H9 (cell line): ENCODE measurements at regions not wholly inside any gene's neighbourhood (a gene's known extent, or its start where the extent isn't known, plus 50 kb on each side); places are given as distances from the start of the nearest gene placed in this dataset.
A peak's percentile ranks its signal among the peaks of the same experiment; 100 is the strongest.

Experiments
- DNase-seq: peaks from one replicate; pipeline ENCODE4 v3.0.0-alpha.2; 2017
- H2AFZ ChIP-seq: one replicate; pipeline ENCODE4 v1.6.1; 2013; ENCODE audit warnings: mild to moderate bottlenecking, low read length, control low read depth, moderate library complexity
- H2AK5ac ChIP-seq: 2 replicates; pipeline ENCODE4 v1.6.1; 2013; ENCODE audit warnings: low read length, control low read depth, mixed read lengths; ENCODE audit not compliant: insufficient read length
- H2BK120ac ChIP-seq: one replicate; pipeline ENCODE4 v1.6.1; 2013; ENCODE audit warnings: low read depth, mild to moderate bottlenecking, low read length, control low read depth, inconsistent platforms; ENCODE audit not compliant: poor library complexity, severe bottlenecking
- H2BK12ac ChIP-seq: 2 replicates; pipeline ENCODE4 v1.6.1; 2013; ENCODE audit warnings: low read length, control low read depth, mixed read lengths, low read depth; ENCODE audit not compliant: insufficient read length
- H2BK15ac ChIP-seq: 2 replicates; pipeline ENCODE4 v1.6.1; 2013; ENCODE audit warnings: low read depth, low read length, control low read depth
- H2BK20ac ChIP-seq: one replicate; pipeline ENCODE4 v1.6.1; 2013; ENCODE audit warnings: low read depth, mild to moderate bottlenecking, low read length, control low read depth, inconsistent platforms; ENCODE audit not compliant: poor library complexity, severe bottlenecking
- H2BK5ac ChIP-seq: 2 replicates; pipeline ENCODE4 v1.6.1; 2013; ENCODE audit warnings: low read length, control low read depth, mixed read lengths; ENCODE audit not compliant: insufficient read length
- H3K14ac ChIP-seq: 2 replicates; pipeline ENCODE4 v1.6.1; 2013; ENCODE audit warnings: low read length, control low read depth; ENCODE audit not compliant: insufficient read depth
- H3K18ac ChIP-seq: 2 replicates; pipeline ENCODE4 v1.6.1; 2013; ENCODE audit warnings: low read depth, mild to moderate bottlenecking, mixed read lengths, low read length, control low read depth; ENCODE audit not compliant: insufficient read length
- H3K23ac ChIP-seq: 2 replicates; pipeline ENCODE4 v1.6.1; 2013; ENCODE audit warnings: low read length, control low read depth, mixed read lengths, low read depth; ENCODE audit not compliant: insufficient read length
- H3K23me2 ChIP-seq: 2 replicates; pipeline ENCODE4 v1.6.1; 2013; ENCODE audit warnings: low read depth, mild to moderate bottlenecking, mixed read lengths, low read length, control low read depth; ENCODE audit not compliant: insufficient read length, poor library complexity, severe bottlenecking
- H3K27ac ChIP-seq: 2 replicates; pipeline ENCODE4 v1.5.1; 2013; ENCODE audit warnings: low read length, control low read depth, mixed read lengths, low read depth; ENCODE audit not compliant: insufficient read length
- H3K27me3 ChIP-seq: 2 replicates; pipeline ENCODE4 v1.6.1; 2013; ENCODE audit warnings: low read length, control low read depth, inconsistent platforms; ENCODE audit not compliant: insufficient read depth
- H3K4ac ChIP-seq: 2 replicates; pipeline ENCODE4 v1.6.1; 2013; ENCODE audit warnings: low read depth, mild to moderate bottlenecking, control low read depth, inconsistent platforms, low read length, moderate library complexity
- H3K4me1 ChIP-seq: 2 replicates; pipeline ENCODE4 v1.6.1; 2013; ENCODE audit warnings: low read length, control low read depth, inconsistent platforms; ENCODE audit not compliant: insufficient read depth
- H3K4me2 ChIP-seq: 2 replicates; pipeline ENCODE4 v1.6.1; 2013; ENCODE audit warnings: low read length, control low read depth, mixed read lengths; ENCODE audit not compliant: insufficient read length, insufficient read depth
- H3K56ac ChIP-seq: 2 replicates; pipeline ENCODE4 v1.6.1; 2013; ENCODE audit warnings: low read depth, mild to moderate bottlenecking, mixed read lengths, low read length, control low read depth; ENCODE audit not compliant: insufficient read length
- H3K79me1 ChIP-seq: 2 replicates; pipeline ENCODE4 v1.6.1; 2013; ENCODE audit warnings: low read depth, mild to moderate bottlenecking, moderate library complexity, low read length, control low read depth, inconsistent platforms; ENCODE audit not compliant: insufficient read depth, poor library complexity, severe bottlenecking
- H3K79me2 ChIP-seq: 2 replicates; pipeline ENCODE4 v1.6.1; 2013; ENCODE audit warnings: low read length, control low read depth, inconsistent platforms; ENCODE audit not compliant: insufficient read depth
- H3K9ac ChIP-seq: 2 replicates; pipeline ENCODE4 v1.6.1; 2013; ENCODE audit warnings: low read length, control low read depth, mixed read lengths; ENCODE audit not compliant: insufficient read length; ENCODE audit errors: extremely low read depth
- H3K9me3 ChIP-seq: one replicate; pipeline ENCODE4 v1.6.1; 2013; ENCODE audit warnings: low read depth, low read length, inconsistent platforms; ENCODE audit not compliant: control insufficient read depth
- H3T11ph ChIP-seq: one replicate; pipeline ENCODE4 v1.6.1; 2013; ENCODE audit warnings: mild to moderate bottlenecking, low read length, control low read depth, inconsistent platforms
- H4K20me1 ChIP-seq: one replicate; pipeline ENCODE4 v1.6.1; 2013; ENCODE audit not compliant: control insufficient read depth, insufficient read length, insufficient read depth
- H4K5ac ChIP-seq: 2 replicates; pipeline ENCODE4 v1.6.1; 2013; ENCODE audit warnings: low read depth, mild to moderate bottlenecking, mixed read lengths, low read length, control low read depth; ENCODE audit not compliant: insufficient read length
- H4K8ac ChIP-seq: replicated peaks from 2 replicates; pipeline ENCODE4 v1.6.1; 2013; ENCODE audit warnings: low read length, control low read depth, mixed read lengths, low read depth; ENCODE audit not compliant: insufficient read length
- H4K91ac ChIP-seq: 2 replicates; pipeline ENCODE4 v1.6.1; 2013; ENCODE audit warnings: low read depth, mild to moderate bottlenecking, moderate library complexity, mixed read lengths, low read length, control low read depth; ENCODE audit not compliant: insufficient read length
- H3K27ac Mint-ChIP-seq, 3 experiments: 2 replicates in 2 of 3; 3 replicates in 1 of 3; pipeline ENCODE4 v1.8.0; 2020 to 2021; ENCODE audit warnings: mixed read lengths in 3 of 3, mild to moderate bottlenecking in 1 of 3, moderate library complexity in 1 of 3
- H3K27me3 Mint-ChIP-seq: 2 replicates; pipeline ENCODE4 v1.8.0; 2021; ENCODE audit warnings: low read depth, mild to moderate bottlenecking, moderate library complexity, mixed read lengths
- H3K36me3 Mint-ChIP-seq, 3 experiments: 2 replicates in 2 of 3; 3 replicates in 1 of 3; pipeline ENCODE4 v1.8.0; 2020 to 2021; ENCODE audit warnings: low read depth in 3 of 3, mixed read lengths in 3 of 3; ENCODE audit not compliant: insufficient read depth in 1 of 3
- H3K4me1 Mint-ChIP-seq, 2 experiments: 2 replicates each; pipeline ENCODE4 v1.8.0; 2020; ENCODE audit warnings: mixed read lengths in 2 of 2
- H3K4me3 Mint-ChIP-seq, 2 experiments: 2 replicates in 1 of 2; 3 replicates in 1 of 2; pipeline ENCODE4 v1.8.0; 2020 to 2021; ENCODE audit warnings: mild to moderate bottlenecking in 2 of 2, mixed read lengths in 2 of 2, moderate library complexity in 1 of 2
- H3K9me3 Mint-ChIP-seq, 2 experiments: 2 replicates in 1 of 2; 3 replicates in 1 of 2; pipeline ENCODE4 v1.8.0; 2020; ENCODE audit warnings: mild to moderate bottlenecking in 2 of 2, mixed read lengths in 2 of 2, moderate library complexity in 1 of 2
- CTCF ChIP-seq: fragments of 200-600 bp; sonication (generic); conservative IDR thresholded peaks from 3 replicates; pipeline ENCODE4 v1.8.0; 2021; ENCODE audit warnings: antibody characterized with exemption, mild to moderate bottlenecking
- WGBS: extraction: QIAGEN DNeasy Blood & Tissue Kit; methylation state at CpG from one replicate; pipeline ENCODE4 v1.1.7; 2013; ENCODE audit warnings: missing lambda C conversion rate, low lambda C conversion rate, mixed read lengths; ENCODE audit not compliant: insufficient read length; ENCODE audit errors: extremely low coverage; 5-methylcytosine and 5-hydroxymethylcytosine counted together

GRCh38 chr10:55351431-55351830, 550.4 kb upstream of the PCDH15 start:
- Histone ChIP-seq H4K5ac (no peak overlapping the region), H3K79me1 (no peaks in the 10 kb centered on the region), H2AK5ac (no peak overlapping the region), H3K79me2 (no peaks in the 10 kb centered on the region), H3K56ac (no peak overlapping the region), H3K9ac (no peak overlapping the region), H3K27ac (no peak overlapping the region), H3T11ph (no peak overlapping the region), H4K8ac (no peak overlapping the region), H4K91ac (no peak overlapping the region), H2BK20ac (no peak overlapping the region), H3K23me2 (no peaks in the 10 kb centered on the region), H3K23ac (no peak overlapping the region), H3K9me3 (no peaks in the 10 kb centered on the region), H4K20me1 (no peaks in the 10 kb centered on the region), H2BK15ac (no peak overlapping the region), H2BK5ac (no peak overlapping the region), H3K4me2 (no peak overlapping the region), H3K27me3 (no peaks in the 10 kb centered on the region), H2BK12ac (no peak overlapping the region), H3K18ac (no peak overlapping the region), H3K14ac (no peak overlapping the region), H3K4ac (no peak overlapping the region), H2BK120ac (no peak overlapping the region), H3K4me1 (no peaks in the 10 kb centered on the region), H2AFZ (no peak overlapping the region)
- no peak for DNase-seq
- H3K27me3 Mint-ChIP-seq = no peaks in the 10 kb centered on the region; the same call in 1 of the 2 replicates
- peak overlapping the region in 1 of 3 experiments; percentile 50; a peak in 1 of 7 replicates for H3K27ac Mint-ChIP-seq
- TF ChIP-seq CTCF = no peak
- H3K4me1 Mint-ChIP-seq = peaks cover 9 to 11% of the 10 kb centered on the region in 2 experiments
- no peak overlapping the region for H3K4me3 Mint-ChIP-seq
- no peaks in the 10 kb centered on the region for H3K9me3 Mint-ChIP-seq
- WGBS = no CpG with 5 or more reads among the region's 2 CpGs
- no peaks in the 10 kb centered on the region for H3K36me3 Mint-ChIP-seq
